Fibroblast of lung (primary cell): ENCODE measurements at regions not wholly inside any gene's neighbourhood (a gene's known extent, or its start where the extent isn't known, plus 50 kb on each side); places are given as distances from the start of the nearest gene placed in this dataset.

Experiments used
- DNase-seq, 2 donors: peaks; one replicate each; pipeline versions ENCODE4 v3.0.0 to v3.0.0-alpha.2; 2010; ENCODE audit warnings: low read depth in 2 of 2
- H2AFZ ChIP-seq: 2 replicates; pipeline ENCODE4 v1.5.1; 2012; ENCODE audit warnings: low read length, control low read depth, inconsistent platforms
- H3K27ac ChIP-seq: 2 replicates; pipeline ENCODE4 v1.5.1; 2011; ENCODE audit warnings: low read length, control low read depth; ENCODE audit not compliant: insufficient read depth
- H3K27me3 ChIP-seq: 2 replicates; pipeline ENCODE4 v1.5.1; 2011; ENCODE audit warnings: mild to moderate bottlenecking, low read length; ENCODE audit not compliant: control insufficient read depth, insufficient read depth
- H3K36me3 ChIP-seq: 2 replicates; pipeline ENCODE4 v1.5.1; 2011; ENCODE audit warnings: low read length; ENCODE audit not compliant: control insufficient read depth, insufficient read depth
- H3K4me1 ChIP-seq: 2 replicates; pipeline ENCODE4 v1.5.1; 2011; ENCODE audit warnings: low read length; ENCODE audit not compliant: control insufficient read depth, insufficient read depth; ENCODE audit errors: extremely low read depth
- H3K4me2 ChIP-seq: 2 replicates; pipeline ENCODE4 v1.5.1; 2011; ENCODE audit warnings: low read length, control low read depth; ENCODE audit not compliant: insufficient read depth; ENCODE audit errors: extremely low read depth
- H3K4me3 ChIP-seq, 4 experiments: fragments of 200-600 bp in 1 of 4; sonication (generic) in 1 of 4; replicated peaks in 1 of 4; 2 replicates each; pipeline ENCODE4 v1.5.1; 2011 to 2016; ENCODE audit warnings: low read length in 4 of 4, low read depth in 3 of 4, mild to moderate bottlenecking in 3 of 4, control low read depth in 2 of 4, inconsistent platforms in 1 of 4, mixed read lengths in 1 of 4; ENCODE audit not compliant: insufficient read depth in 1 of 4; ENCODE audit errors: control extremely low read depth in 1 of 4
- H3K79me2 ChIP-seq: 2 replicates; pipeline ENCODE4 v1.5.1; 2012; ENCODE audit warnings: mild to moderate bottlenecking, low read length, inconsistent platforms; ENCODE audit not compliant: control insufficient read depth, insufficient read depth
- H3K9ac ChIP-seq: 2 replicates; pipeline ENCODE4 v1.5.1; 2011; ENCODE audit warnings: mild to moderate bottlenecking, low read length, control low read depth; ENCODE audit not compliant: insufficient read depth
- H3K9me3 ChIP-seq: 2 replicates; pipeline ENCODE4 v1.5.1; 2012; ENCODE audit warnings: low read depth, low read length; ENCODE audit not compliant: control insufficient read depth, insufficient read depth
- H4K20me1 ChIP-seq: 2 replicates; pipeline ENCODE4 v1.5.1; 2011; ENCODE audit warnings: low read length; ENCODE audit not compliant: control insufficient read depth, insufficient read depth; ENCODE audit errors: extremely low read depth
- CTCF ChIP-seq, 2 donors: IDR thresholded peaks in 1 of 2; conservative IDR thresholded peaks in 1 of 2; 1 replicate in 1 of 2; 2 replicates in 1 of 2; pipeline ENCODE4 v1.5.1; 2011 to 2012; ENCODE audit warnings: low read length in 2 of 2, control low read depth in 1 of 2, inconsistent platforms in 1 of 2, low read depth in 1 of 2, mild to moderate bottlenecking in 1 of 2
- EZH2 ChIP-seq: IDR thresholded peaks from 2 replicates; pipeline ENCODE4 v1.5.1; 2012; ENCODE audit warnings: low read length, control low read depth, mild to moderate bottlenecking; ENCODE audit errors: missing control alignments

- TF ChIP-seq CTCF (conservative IDR thresholded peaks at IDR 0.05 in 1 of 2, IDR thresholded peaks at IDR 0.05 in 1 of 2; ENCODE audit: low read depth in 1 of 2, low read length in 2 of 2) (no peak), EZH2 (no peak)
- Histone ChIP-seq H3K79me2 (no peaks in the 10 kb centered on the region), H3K4me1 (no peaks in the 10 kb centered on the region), H3K9me3 (no peaks in the 10 kb centered on the region), H3K9ac (no peak overlapping the region), H3K4me2 (no peak overlapping the region), H3K27ac (no peak overlapping the region), H4K20me1 (no peaks in the 10 kb centered on the region), H3K27me3 (no peaks in the 10 kb centered on the region), H2AFZ (no peak overlapping the region), H3K36me3 (no peaks in the 10 kb centered on the region), H3K4me3 (no peak overlapping the region)
- DNase-seq: no peak
Observed at GRCh38 chr10:2623675-2624274, 443.6 kb upstream of the PFKP start.

GRCh38 chr10:2620827-2621521 is 446.4 kb upstream of the PFKP start:
- no peaks in the 10 kb centered on the region for H3K9me3 ChIP-seq
- H3K79me2 ChIP-seq: no peaks in the 10 kb centered on the region
- no peak overlapping the region for H3K4me3 ChIP-seq
- no peaks in the 10 kb centered on the region for H3K27me3 ChIP-seq
- no peak for DNase-seq
- no peaks in the 10 kb centered on the region for H3K36me3 ChIP-seq
- H3K9ac ChIP-seq: no peak overlapping the region
- no peaks in the 10 kb centered on the region for H4K20me1 ChIP-seq
- no peak overlapping the region for H3K4me2 ChIP-seq
- TF ChIP-seq EZH2 (no peak), CTCF (conservative IDR thresholded peaks at IDR 0.05 in 1 of 2, IDR thresholded peaks at IDR 0.05 in 1 of 2; ENCODE audit: low read depth in 1 of 2, low read length in 2 of 2) (no peak)
- no peaks in the 10 kb centered on the region for H3K4me1 ChIP-seq
- no peak overlapping the region for H3K27ac ChIP-seq
- H2AFZ ChIP-seq: no peak overlapping the region

- no peak for DNase-seq
- Histone ChIP-seq H4K20me1 (no peaks in the 10 kb centered on the region), H2AFZ (no peak overlapping the region), H3K27ac (no peak overlapping the region), H3K27me3 (no peaks in the 10 kb centered on the region), H3K36me3 (no peaks in the 10 kb centered on the region), H3K4me1 (no peaks in the 10 kb centered on the region), H3K4me2 (no peak overlapping the region), H3K9ac (no peak overlapping the region), H3K4me3 (no peak overlapping the region), H3K9me3 (no peaks in the 10 kb centered on the region), H3K79me2 (no peaks in the 10 kb centered on the region)
- no peak for TF ChIP-seq EZH2
- no peak for TF ChIP-seq CTCF (conservative IDR thresholded peaks at IDR 0.05 in 1 of 2, IDR thresholded peaks at IDR 0.05 in 1 of 2; ENCODE audit: low read depth in 1 of 2, low read length in 2 of 2)
Observed at GRCh38 chr10:2619916-2620315, 447.4 kb upstream of the PFKP start.
